GM18499 (cell line): ENCODE measurements at regions not wholly inside any gene's neighbourhood (a gene's known extent, or its start where the extent isn't known, plus 50 kb on each side); places are given as distances from the start of the nearest gene placed in this dataset.
"Not testable (repeated sequence)": the region's sequence is repeated elsewhere in the genome, so short reads cannot be mapped to it uniquely, and the experiment has no call there.

Source experiments
- ATAC-seq: cut with Tn5 transposase; IDR thresholded peaks from one replicate; pipeline ENCODE4 v1.9.1; 2021; ENCODE audit warnings: moderate number of reproducible peaks; ENCODE audit not compliant: insufficient read depth, unreplicated experiment

GRCh38 chr11:115625502-115625901 is 121.3 kb upstream of the CADM1 start:
- no peak for ATAC-seq

GRCh38 chr11:115624065-115624464 is 119.8 kb upstream of the CADM1 start:
- ATAC-seq: no peak

GRCh38 chr11:115623021-115623451 is 118.8 kb upstream of the CADM1 start:
- ATAC-seq: no peak

GRCh38 chr11:115618428-115618827 is 114.2 kb upstream of the CADM1 start:
- ATAC-seq: no peak

- no peak for ATAC-seq
These were observed 113.6 kb upstream of the CADM1 start for GRCh38 chr11:115617767-115618166.

- ATAC-seq: no peak
These were observed 112.8 kb upstream of the CADM1 start for GRCh38 chr11:115616971-115617370.

- no peak for ATAC-seq
These were observed 109.9 kb upstream of the CADM1 start for GRCh38 chr11:115613986-115614632.

- no peak for ATAC-seq
These were observed 108.8 kb upstream of the CADM1 start for GRCh38 chr11:115613004-115613403.

- ATAC-seq: no peak
These were observed 108.0 kb upstream of the CADM1 start for GRCh38 chr11:115612046-115612730.

- no peak for ATAC-seq
These were observed 107.1 kb upstream of the CADM1 start for GRCh38 chr11:115611343-115611742.

GRCh38 chr11:115610908-115611307 is 106.7 kb upstream of the CADM1 start:
- no peak for ATAC-seq

- ATAC-seq: not testable (repeated sequence)
These were observed 106.0 kb upstream of the CADM1 start for GRCh38 chr11:115610234-115610633.

- ATAC-seq: no peak
These were observed 104.8 kb upstream of the CADM1 start for GRCh38 chr11:115608976-115609375.

GRCh38 chr11:115607621-115608221 is 103.5 kb upstream of the CADM1 start:
- ATAC-seq: no peak

- no peak for ATAC-seq
These were observed 102.4 kb upstream of the CADM1 start for GRCh38 chr11:115606498-115607220.

- ATAC-seq: no peak
These were observed 101.8 kb upstream of the CADM1 start for GRCh38 chr11:115605871-115606497.

- not testable (repeated sequence) for ATAC-seq
These were observed 101.2 kb upstream of the CADM1 start for GRCh38 chr11:115605397-115605796.

GRCh38 chr11:115599125-115599524 is 94.9 kb upstream of the CADM1 start:
- no peak for ATAC-seq

GRCh38 chr11:115598257-115598901 is 94.2 kb upstream of the CADM1 start:
- ATAC-seq: no peak

GRCh38 chr11:115591380-115591779 is 87.2 kb upstream of the CADM1 start:
- no peak for ATAC-seq
